MV-4-11 (cell line): ENCODE measurements at regions not wholly inside any gene's neighbourhood (a gene's known extent, or its start where the extent isn't known, plus 50 kb on each side); places are given as distances from the start of the nearest gene placed in this dataset.
"Not testable (repeated sequence)": the region's sequence is repeated elsewhere in the genome, so short reads cannot be mapped to it uniquely, and the experiment has no call there.

Source experiments
- DNase-seq: peaks from one replicate; lab custom pipeline; 2025; lab: John Stamatoyannopoulos, UW

DNA sequence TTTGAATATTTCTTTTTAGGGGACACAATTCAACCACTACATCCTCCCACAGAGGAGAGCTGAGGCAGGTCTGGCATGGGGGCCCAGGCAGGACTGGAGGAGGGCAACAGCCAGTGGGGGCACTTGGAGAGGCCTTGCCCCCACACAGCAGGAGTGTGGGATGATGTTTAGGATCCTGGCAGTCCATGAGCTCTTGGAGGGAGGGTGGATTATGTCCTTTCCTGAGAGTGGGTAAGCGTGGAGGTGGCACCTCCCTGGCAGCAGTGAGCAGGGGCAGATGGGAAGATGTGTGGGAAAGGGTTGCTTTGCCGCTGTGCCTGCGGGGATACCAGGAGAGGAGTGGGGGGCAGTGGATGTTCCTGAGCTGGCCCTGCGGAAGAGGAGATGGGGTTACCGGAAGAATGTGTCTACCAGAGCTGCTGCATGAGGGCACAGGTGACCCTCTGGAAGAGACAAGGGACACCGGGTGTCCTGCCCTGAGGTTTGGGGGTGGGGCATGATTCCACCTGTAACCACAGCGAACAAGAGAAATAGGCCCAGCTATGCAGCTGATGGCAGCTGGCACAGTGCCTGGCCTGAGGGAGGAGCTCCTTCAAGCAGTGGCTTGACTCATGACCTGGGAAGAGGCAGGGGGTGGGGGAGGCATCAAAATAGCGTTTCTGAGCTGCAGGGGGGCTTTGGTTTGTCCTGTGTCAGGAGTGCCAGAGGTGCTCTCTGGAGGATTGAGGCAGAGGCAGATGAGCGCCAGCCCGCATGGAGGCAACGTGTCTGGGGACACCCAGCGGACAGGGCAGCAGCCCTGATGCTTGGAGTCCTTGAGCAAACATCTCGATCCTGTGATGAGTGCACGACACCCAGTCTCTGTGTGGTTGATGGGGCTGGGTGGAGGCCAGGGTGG lies 123.9 kb upstream of the TMPRSS2 start:
- DNase-seq, result no peak

- no peak for DNase-seq
Observed at GRCh38 chr21:41630917-41631316, 123.0 kb upstream of the TMPRSS2 start.

GRCh38 chr21:41630249-41630648 lies 122.3 kb upstream of the TMPRSS2 start:
- DNase-seq, result no peak

GRCh38 chr21:41628256-41628655 lies 120.3 kb upstream of the TMPRSS2 start:
- no peak for DNase-seq

- no peak for DNase-seq
Observed at GRCh38 chr21:41627428-41627827, 119.5 kb upstream of the TMPRSS2 start.

DNA sequence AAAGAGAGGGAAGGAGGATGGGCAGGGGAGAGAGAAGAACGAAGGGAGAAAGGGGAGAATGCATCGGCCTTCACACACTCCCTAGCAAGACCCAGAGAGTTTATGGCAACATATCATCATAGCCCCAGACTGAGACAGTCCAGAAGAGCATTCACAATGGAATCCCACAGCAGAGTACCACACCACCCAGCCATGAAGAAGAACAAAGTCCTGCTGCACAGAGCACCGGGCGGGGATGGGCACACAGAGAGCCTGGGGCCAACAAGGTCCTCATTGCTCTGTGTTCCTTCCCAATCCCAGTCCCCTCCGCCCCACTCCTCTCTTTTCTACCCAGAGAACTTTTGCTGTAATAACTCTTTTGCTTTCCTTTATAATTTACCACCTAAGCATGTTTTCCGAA lies 118.1 kb upstream of the TMPRSS2 start:
- DNase-seq, result no peak

- no peak for DNase-seq
Observed at GRCh38 chr21:41625428-41625827, 117.5 kb upstream of the TMPRSS2 start.

DNA sequence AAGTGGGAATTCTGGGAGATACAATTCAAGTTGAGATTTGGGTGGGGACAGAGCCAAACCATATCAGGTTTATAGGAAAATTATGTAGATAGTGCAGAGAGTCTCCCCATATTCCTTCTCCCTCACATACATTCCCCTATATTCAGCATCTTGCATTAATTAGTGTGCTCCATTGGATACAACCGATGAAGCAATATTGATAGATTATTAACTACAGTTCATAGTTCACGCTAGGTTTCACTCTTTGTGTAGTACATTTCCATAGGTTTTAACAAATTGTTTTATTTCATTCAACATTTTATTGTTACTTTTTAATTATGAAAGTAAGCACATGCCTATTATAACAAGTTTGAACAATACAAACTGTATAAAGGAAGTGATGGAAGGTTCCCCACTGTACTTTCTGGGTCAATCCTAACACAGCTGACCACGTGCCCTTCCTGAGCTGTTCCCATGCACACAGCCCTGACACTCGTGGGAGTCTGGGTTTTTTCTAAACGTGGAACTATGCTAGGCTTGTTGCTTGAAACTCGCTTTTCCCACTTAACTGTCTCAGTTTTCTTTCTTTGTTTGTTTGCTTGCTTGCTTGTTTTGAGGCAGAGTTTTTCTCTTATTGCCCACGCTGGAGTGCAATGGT lies 116.8 kb upstream of the TMPRSS2 start:
- DNase-seq, result no peak

DNA sequence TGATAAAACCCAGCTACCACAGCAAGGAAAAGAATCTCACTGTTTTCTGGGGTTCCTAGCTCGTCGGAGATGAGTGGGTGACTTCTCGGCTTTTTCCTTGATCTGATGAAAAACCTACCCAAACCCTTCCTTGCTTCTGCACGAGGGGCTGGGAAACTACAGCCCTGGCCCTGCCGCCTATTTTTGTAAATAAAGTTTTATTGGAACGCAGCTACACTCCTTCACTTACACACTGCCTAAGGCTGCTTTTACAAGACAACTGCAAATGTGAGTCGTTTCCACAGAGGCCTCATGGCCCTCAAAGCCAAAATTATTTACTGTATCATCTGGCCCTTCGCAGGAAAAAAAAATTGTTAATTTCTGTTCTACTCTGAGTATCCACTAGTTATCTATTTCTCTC lies 116.0 kb upstream of the TMPRSS2 start:
- no peak for DNase-seq

DNA sequence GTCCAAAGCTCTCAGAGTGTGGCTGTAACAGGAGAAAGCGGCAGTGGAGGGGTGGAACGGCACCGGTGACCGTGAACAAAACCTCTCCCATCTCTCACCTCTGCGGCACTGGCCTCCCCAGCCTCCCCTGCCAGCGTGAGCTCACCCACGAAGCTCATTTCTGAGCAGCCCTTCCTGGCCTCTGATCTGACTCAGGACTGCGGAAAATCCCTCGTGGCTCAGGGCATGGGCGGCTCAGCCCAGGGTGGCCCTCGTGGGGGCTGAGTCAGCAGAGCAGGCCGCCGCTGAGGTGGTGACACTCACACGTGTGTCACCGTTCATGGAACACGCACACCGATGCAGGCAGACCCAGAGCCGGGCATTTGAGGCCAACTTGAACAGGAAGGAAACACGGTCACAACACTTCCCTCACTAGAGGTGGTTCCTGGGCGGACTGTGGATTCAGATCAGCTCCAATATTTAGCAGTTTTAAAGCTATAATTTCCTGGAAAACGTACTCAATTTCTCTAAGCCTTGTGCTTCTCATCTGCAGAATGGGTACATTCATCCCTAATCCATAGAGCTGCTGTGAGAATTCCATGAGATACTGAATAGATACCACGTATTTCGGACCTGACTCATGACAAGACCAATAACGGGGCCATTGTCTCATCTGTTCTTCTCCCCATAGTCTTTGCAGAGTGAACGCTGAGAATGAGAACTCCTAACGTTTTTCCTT lies 115.0 kb upstream of the TMPRSS2 start:
- DNase-seq, result no peak

DNA sequence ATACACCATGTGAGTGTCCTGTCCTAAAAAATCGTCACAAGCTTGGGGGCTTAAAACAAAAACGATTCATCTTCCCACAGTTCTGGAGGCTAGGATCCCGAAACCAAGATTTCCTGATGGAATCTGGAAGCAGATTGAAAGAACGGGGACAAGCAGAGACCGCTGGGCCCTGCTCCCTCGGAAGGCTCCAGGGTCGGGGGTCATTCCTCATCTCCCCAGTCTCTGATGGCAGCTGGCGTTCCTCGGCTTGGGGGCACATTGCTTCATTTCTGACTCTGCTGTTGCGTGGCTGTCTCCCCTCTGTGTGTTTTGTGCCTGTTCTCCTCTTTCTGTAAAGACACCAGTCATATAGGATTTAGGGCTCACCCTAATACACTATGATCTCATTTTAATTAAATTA lies 114.2 kb upstream of the TMPRSS2 start:
- no peak for DNase-seq

GRCh38 chr21:41621513-41621912 lies 113.6 kb upstream of the TMPRSS2 start:
- DNase-seq, result no peak

DNA sequence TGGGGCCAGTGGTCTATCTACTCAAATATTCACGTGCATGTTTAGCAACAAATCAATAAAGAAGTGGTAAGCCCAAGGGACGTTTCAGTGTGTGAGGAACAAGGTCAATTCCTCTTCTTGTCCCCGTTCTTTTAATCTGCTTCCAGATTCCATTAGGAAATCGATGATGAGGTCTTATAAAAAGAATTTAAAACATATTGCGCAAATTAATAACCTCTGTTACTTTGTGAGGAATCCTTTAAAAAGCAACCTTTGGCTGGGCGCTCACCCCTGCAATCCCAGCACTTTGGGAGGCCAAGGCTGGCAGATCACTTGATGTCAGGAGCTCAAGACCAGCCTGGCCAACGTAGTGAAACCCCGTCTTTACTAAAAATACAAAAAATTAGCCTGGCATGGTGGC lies 113.0 kb upstream of the TMPRSS2 start:
- DNase-seq, result no peak

DNA sequence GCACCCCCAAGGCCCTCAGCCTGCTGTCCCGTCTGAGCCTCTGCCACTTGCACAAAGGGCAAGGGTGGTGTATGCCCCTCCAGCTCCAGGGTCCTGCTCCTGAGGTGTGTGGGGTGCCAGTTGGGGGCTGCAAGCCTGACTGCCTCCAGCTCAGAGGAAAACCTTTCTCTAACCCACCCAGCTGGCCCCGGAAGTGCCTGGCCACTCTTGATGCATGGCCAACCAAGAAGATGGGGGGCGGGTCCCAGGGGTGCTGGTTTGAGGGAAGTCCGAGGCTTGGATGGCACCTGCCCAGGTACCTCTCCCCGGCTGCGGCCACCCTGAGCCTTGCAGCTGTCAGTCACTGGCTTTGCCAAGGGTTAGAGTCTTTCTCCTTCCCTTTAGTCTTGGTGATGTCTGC lies 112.6 kb upstream of the TMPRSS2 start:
- DNase-seq, result no peak

- no peak for DNase-seq
Observed at GRCh38 chr21:41616031-41616591, 108.2 kb upstream of the TMPRSS2 start.

DNA sequence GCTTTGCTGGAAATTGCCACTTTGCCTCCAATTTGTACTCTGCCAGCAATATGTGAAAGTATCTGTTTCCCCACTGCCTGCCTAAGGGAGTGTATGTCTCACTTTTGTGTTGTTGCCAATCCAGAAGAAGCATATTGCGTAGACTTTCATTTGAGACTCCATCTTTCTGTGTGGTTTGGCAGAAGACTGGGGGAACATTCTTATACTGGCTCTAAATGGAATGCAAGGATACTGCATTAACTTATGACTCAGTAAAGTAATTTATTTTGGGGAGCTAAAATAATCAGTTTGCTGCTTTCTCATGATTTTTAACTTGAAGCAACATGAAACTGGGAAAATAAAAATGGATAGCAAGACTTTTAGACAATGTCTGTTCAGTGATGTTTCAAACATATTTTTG lies 107.7 kb upstream of the TMPRSS2 start:
- DNase-seq, result no peak

DNA sequence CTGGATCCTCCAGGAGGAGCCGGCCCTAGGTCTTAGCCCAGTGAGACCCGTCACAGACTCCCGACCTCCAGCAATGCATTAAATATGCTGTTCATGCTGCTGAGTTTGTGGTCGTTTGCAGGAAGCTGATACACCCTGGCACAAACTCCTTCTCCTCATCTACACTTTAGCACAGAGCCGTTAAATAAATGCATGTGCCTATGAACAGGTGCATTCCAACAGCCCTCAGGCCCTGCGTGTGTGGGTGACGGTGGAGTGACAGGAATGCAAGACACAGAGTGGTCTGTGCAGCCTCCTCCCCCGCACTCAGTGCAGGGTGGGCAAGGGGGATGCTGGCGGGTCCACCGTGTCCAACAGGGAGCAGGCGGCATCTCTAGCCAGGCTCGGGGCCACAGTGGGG lies 106.6 kb upstream of the TMPRSS2 start:
- no peak for DNase-seq

GRCh38 chr21:41613533-41613909 lies 105.6 kb upstream of the TMPRSS2 start:
- no peak for DNase-seq

DNA sequence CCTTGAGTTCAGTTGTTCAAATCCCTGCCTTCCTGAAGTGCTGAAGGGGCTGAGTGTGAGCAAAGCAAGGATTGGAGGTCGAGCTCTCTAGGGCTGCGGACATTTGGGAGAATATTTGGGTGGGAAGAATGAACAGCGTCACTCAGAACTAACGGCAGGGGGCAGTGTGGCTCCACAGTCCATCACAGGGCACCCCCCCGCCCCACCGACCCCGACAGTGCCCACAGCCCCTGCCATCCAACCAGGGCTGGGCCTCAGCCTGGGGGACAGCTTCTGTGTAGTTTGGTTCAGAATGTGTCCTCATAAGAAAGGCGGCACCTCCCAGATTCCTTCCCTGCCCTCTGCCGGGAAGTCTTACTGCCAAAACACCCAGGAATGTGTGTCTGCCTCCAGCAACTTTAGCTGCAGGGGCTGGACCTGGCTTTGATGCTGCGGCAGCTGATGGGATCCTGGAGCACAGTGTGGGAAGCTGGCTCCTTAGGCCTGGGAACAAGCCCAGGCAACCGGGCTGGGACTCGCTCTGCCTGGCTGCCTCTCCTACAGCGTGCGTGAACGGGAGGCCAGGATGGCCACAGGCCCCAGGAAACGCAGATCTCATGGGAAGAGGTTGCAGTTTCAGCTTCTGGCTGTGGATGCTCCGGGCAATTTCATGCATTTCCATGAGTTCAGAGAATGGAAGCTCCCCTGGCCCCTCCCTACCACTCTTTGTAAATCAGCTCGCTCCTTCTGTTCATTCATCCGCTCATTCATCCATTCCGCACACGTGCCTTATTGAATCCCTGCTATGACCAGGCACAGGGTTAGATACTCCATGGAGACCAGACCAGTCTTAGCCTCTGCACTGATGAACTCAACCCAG lies 104.9 kb upstream of the TMPRSS2 start:
- DNase-seq, result no peak

- no peak for DNase-seq
Observed at GRCh38 chr21:41611966-41612606, 104.1 kb upstream of the TMPRSS2 start.

DNA sequence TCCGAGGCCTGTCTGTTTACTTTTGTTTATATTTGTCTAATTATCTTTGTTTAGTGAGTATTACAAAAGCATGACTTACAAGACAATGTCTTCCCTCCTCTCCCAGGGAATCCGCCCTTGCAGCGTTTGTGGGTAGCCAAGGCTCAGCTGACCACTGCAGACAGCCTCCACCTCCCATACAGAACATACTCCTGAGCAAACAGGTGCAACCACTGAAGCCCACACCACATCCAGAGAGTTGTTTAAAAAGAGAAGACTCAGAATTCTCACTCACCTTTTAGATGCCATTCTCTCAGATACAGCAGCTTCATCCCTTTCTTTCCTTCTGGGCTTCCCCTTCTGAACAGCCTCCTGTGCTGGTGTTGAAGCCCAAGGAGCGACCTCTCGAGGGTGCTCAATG lies 103.5 kb upstream of the TMPRSS2 start:
- no peak for DNase-seq

DNA sequence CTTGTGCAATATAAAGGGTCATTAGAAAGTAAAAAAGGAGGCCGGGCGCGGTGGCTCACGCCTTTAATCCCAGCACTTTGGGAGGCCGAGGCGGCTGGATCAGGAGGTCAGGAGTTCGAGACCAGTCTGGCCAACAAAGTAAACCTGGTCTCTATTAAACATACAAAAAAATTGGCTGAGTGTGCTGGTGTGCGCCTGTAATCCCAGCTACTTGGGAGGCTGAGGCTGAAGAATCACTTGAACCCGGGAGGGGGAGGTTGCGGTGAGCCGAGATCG lies 102.8 kb upstream of the TMPRSS2 start:
- not testable (repeated sequence) for DNase-seq
